ENCODE measurements at regions not wholly inside any gene's neighbourhood (a gene's known extent, or its start where the extent isn't known, plus 50 kb on each side); places are given as distances from the start of the nearest gene placed in this dataset.

DNA sequence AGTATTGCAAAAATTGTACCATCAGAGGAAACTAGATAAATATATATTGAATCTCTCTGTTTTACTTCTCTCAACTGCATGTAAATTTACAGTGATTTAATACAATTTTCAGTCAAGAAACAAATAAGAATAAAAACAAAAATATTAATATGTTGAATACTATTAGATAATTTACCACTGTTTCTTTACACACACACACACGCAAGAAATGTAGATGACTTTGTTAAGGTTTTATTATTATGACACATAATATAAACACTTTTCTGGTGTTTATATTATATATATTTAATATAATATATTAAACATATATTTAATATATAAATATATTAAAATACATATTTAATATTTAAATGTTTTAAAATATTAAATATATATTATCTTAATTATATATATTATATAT, 814.3 kb upstream of the CDH10 start:
- no peak overlapping the region for H3K27ac ChIP-seq (ENCODE audit: low read depth, low read length)
- H4K5ac ChIP-seq (ENCODE audit: insufficient read length, low read depth, low read length): no peak overlapping the region
- no peaks in the 10 kb centered on the region for H3K23me2 ChIP-seq (ENCODE audit: low read depth, low read length)
- no peak overlapping the region for H3K56ac ChIP-seq (replicated peaks; ENCODE audit: insufficient read length, low read depth, low read length)
- H3K23ac ChIP-seq (ENCODE audit: insufficient read length): no peak overlapping the region
- H3K9me3 ChIP-seq (ENCODE audit: insufficient read depth in 2 of 2, low read depth in 1 of 2, low read length in 1 of 2): peaks cover 0 to 7% of the 10 kb centered on the region in 2 experiments; a peak in 2 of 4 replicates
- H2AFZ ChIP-seq (ENCODE audit: low read length): no peak overlapping the region
- ChIA-PET CTCF (ENCODE audit: partially characterized antibody) (no interaction called here), POLR2A (ENCODE audit: partially characterized antibody) (no interaction called here)
- no peak overlapping the region for H4K91ac ChIP-seq (replicated peaks; ENCODE audit: insufficient read length, low read length)
- H3K79me1 ChIP-seq (ENCODE audit: low read depth, low read length): no peaks in the 10 kb centered on the region
- no peak overlapping the region for H2BK12ac ChIP-seq (ENCODE audit: low read depth, low read length)
- DNase-seq (ENCODE audit: low read depth in 1 of 2, low spot score in 2 of 2): no peak
- H3K14ac ChIP-seq (ENCODE audit: insufficient read length): no peak overlapping the region
- H3K4me2 ChIP-seq (ENCODE audit: insufficient read depth in 1 of 2, low read depth in 2 of 2, low read length in 2 of 2): no peak overlapping the region
- no peak overlapping the region for H2BK15ac ChIP-seq (ENCODE audit: low read length)
- H3K4me1 ChIP-seq (replicated peaks in 1 of 4; ENCODE audit: control insufficient read depth in 3 of 4, insufficient read depth in 4 of 4, low read length in 3 of 4): peaks cover 0 to 4% (median 0%) of the 10 kb centered on the region in 4 experiments; a peak in 2 of 7 replicates
- no peak overlapping the region for H2AK5ac ChIP-seq (ENCODE audit: low read depth, low read length)
- no peak overlapping the region for H3K18ac ChIP-seq (ENCODE audit: extremely low read depth, low read length)
- H4K20me1 ChIP-seq (replicated peaks in 1 of 2; ENCODE audit: control insufficient read depth in 1 of 2, insufficient read depth in 2 of 2, low read length in 2 of 2): no peaks in the 10 kb centered on the region
- 100% methylated on average over 1 of the region's 1 CpG; no CpG with 5 or more reads in 1 of the 2 experiments for WGBS, 2 experiments (ENCODE audit: extremely low coverage in 1 of 2, insufficient coverage in 1 of 2, insufficient read length in 1 of 2, insufficient replicate concordance in 2 of 2, low coverage in 1 of 2, low lambda C conversion rate in 2 of 2, missing lambda C conversion rate in 1 of 2)
- no peaks in the 10 kb centered on the region for H3K79me2 ChIP-seq (ENCODE audit: control insufficient read depth in 1 of 2, insufficient read depth in 2 of 2, low read length in 2 of 2)
- FAIRE-seq: no peak
- no peak overlapping the region for H4K8ac ChIP-seq (ENCODE audit: extremely low read depth, insufficient read depth, low read length)
- no peak overlapping the region for H3K4me3 ChIP-seq (ENCODE audit: extremely low read depth in 1 of 4, insufficient read depth in 2 of 4, low read depth in 3 of 4, low read length in 4 of 4)
- H3K4ac ChIP-seq (replicated peaks; ENCODE audit: insufficient read length, low read depth, low read length): no peak overlapping the region
- H3K36me3 ChIP-seq (ENCODE audit: control insufficient read depth in 2 of 4, insufficient read depth in 4 of 4, low read length in 3 of 4): no peaks in the 10 kb centered on the region
- no peak overlapping the region for H3K9ac ChIP-seq (replicated peaks in 1 of 4; ENCODE audit: extremely low read depth in 1 of 4, low read depth in 3 of 4, low read length in 3 of 4)
- H2BK120ac ChIP-seq (replicated peaks; ENCODE audit: low read depth, low read length): no peak overlapping the region
- no peak overlapping the region for H2BK5ac ChIP-seq (ENCODE audit: low read depth, low read length)
- H3K27me3 ChIP-seq (replicated peaks in 1 of 4; ENCODE audit: control insufficient read depth in 3 of 4, extremely low read depth in 1 of 4, insufficient read depth in 3 of 4, low read length in 3 of 4): no peaks in the 10 kb centered on the region
- no peak overlapping the region for H2BK20ac ChIP-seq (ENCODE audit: low read length)
- TF ChIP-seq NANOG (IDR thresholded peaks at IDR 0.05; ENCODE audit: insufficient read depth, low read depth, low read length, poor library complexity, severe bottlenecking): no peak
- no peak for TF ChIP-seq SP2 (IDR thresholded peaks at IDR 0.05; ENCODE audit: low read length)
- TF ChIP-seq RNF2 (IDR thresholded peaks at IDR 0.05; ENCODE audit: borderline replicate concordance, low read depth, low read length, missing control alignments, poor library complexity, severe bottlenecking): no peak
- no peak for TF ChIP-seq BRCA1 (IDR thresholded peaks at IDR 0.05; ENCODE audit: low read depth, low read length)
- TF ChIP-seq HDAC6 (IDR thresholded peaks at IDR 0.05; ENCODE audit: low read depth, low read length): no peak
- TF ChIP-seq, protein P1, sequence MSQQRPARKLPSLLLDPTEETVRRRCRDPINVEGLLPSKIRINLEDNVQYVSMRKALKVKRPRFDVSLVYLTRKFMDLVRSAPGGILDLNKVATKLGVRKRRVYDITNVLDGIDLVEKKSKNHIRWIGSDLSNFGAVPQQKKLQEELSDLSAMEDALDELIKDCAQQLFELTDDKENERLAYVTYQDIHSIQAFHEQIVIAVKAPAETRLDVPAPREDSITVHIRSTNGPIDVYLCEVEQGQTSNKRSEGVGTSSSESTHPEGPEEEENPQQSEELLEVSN (IDR thresholded peaks at IDR 0.05): no peak
- TF ChIP-seq JUN (IDR thresholded peaks at IDR 0.05; ENCODE audit: low read depth, low read length): no peak
- TF ChIP-seq EGR1 (IDR thresholded peaks at IDR 0.05; ENCODE audit: borderline replicate concordance, low read depth, low read length): no peak

Data from H1 (cell line).